A204.1 (cell line): ENCODE measurements at regions not wholly inside any gene's neighbourhood (a gene's known extent, or its start where the extent isn't known, plus 50 kb on each side); places are given as distances from the start of the nearest gene placed in this dataset.
A peak's percentile ranks its signal among the peaks of the same experiment; 100 is the strongest.
"Not testable (repeated sequence)": the region's sequence is repeated elsewhere in the genome, so short reads cannot be mapped to it uniquely, and the experiment has no call there.

Experiments
- FAIRE-seq: peaks from 2 replicates; lab custom pipeline; 2012; peaks lifted over from hg19 to GRCh38; lab: Jason Lieb, UNC

GRCh38 chr7:49100908-49101740, 176.8 kb downstream of the CDC14C start:
- not testable (repeated sequence) for FAIRE-seq

GRCh38 chr7:49102411-49102810, 178.1 kb downstream of the CDC14C start:
- no peak for FAIRE-seq

- peak; percentile 9 for FAIRE-seq
Measured at GRCh38 chr7:49111706-49112105, 187.4 kb downstream of the CDC14C start.

DNA sequence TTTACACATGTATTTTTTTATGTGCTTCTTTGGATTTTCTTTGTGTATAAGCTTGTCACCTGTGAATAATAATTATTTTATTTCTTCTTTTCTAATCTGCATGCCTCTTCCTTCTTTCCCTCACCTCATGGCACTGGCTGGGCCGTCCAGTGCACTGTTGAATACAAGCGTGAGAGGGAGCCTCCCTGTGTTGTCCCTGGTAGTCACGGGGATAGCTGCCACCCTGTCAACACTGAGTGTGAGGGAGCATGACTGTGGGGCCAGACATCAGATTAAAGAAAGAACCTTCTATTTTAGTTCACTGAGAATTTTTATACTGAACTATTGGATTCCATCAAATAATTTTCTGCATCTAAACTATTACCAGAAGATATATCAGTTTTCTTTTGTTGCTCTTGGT, 187.9 kb downstream of the CDC14C start:
- FAIRE-seq, result no peak

- no peak for FAIRE-seq
Measured at GRCh38 chr7:49112647-49113046, 188.3 kb downstream of the CDC14C start.

DNA sequence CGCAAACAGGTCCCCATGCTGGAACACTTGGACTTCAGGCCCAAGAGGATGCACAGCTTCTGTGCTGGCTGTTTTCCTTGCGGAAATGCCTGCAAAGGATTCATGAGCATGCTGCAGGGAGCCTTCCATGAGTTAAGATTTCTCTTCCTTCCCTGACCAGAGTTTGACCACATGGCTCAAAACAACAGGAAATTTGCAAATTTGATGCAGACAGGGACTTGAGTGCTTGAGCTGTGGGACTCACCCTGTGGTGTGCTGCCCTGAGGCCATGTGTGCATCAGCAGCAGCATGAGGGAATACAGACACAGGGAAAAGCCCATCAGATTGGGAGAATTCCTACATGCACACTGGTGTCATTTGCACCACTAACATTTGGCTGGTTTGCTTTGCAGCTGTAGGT, 195.4 kb downstream of the CDC14C start:
- FAIRE-seq, result no peak

GRCh38 chr7:49125246-49125645, 200.9 kb downstream of the CDC14C start:
- no peak for FAIRE-seq

DNA sequence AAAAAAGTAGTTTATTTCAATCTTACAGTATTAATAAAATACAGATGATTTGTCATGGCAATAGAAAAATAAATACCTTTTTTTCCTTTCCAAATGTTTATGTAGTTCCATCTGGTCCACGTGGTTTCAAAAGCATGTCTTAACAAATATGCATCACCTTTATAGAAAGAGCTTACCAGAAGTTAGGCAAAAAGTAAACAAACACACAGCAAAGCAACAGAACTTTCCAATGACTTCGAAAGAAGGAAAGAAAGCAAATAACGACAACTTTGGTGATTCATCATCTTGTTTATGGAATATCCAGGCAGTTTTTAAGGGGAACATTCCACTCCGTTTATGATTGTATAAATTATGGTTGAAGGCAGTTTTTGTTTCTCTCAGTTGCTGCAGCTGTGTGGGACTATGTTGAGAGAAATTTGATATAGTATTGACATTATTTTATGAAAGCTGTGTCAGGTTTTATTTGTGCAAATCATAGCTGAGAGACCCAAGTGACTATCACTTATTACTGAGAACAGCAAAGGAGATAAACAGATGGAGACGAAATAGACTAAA, 203.1 kb downstream of the CDC14C start:
- FAIRE-seq, result no peak

DNA sequence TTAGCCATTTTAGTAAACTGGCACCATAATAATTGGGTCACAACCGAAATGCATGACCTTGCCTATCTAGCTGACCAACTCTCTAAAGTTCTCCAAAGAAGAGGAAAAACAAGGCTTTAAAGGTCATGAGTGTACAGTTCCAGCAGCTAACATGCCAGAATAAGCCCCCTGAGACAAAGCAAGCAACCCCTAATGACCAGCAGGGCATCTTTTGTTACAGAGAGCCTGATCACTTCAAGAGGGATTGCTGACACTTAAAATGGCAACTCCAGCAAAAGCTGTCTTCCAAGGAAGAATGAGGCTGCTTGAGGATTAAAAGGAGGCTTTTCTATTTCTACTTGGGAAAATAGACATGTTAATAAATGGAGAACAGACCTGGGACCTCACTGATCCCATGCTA, 213.6 kb downstream of the CDC14C start:
- no peak for FAIRE-seq

DNA sequence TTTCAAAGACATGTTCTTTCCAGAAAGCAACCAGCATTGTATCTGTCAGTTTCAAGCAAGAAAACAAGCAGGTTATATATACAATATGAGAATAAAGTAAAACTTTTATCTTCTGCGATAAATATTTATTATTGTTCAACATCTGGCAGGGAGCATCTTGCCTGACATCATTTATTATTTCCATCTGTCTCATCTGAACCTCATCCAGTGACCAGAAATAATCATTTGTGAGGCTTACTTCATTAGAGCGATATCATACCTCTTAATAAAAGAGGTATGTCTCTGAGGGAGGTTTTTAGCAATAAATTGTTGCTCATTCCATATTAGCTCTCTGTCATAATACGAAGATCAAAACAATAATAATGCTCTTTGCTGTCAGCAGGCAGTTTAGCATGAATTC, 226.1 kb downstream of the CDC14C start:
- FAIRE-seq, result no peak

DNA sequence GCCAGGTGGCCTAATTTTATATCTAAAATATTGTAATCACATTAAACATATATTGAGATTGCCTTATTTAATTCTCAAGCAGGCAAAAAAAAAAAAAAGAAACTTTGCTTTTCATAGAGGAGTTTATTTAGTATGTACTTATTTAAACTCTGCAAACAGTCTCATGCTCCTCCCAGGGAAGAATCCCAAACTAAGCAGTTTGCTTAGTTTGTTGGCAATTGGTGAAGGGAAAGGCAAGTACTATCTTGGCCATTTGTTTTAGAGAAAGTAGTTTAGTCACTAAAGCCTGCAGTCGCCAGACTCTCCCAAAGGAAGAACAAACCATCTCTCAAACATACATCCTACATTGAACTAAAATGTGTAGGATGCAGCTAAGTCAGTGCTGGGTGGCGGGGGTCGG, 226.8 kb downstream of the CDC14C start:
- no peak for FAIRE-seq

GRCh38 chr7:49158321-49158720, 234.0 kb downstream of the CDC14C start:
- FAIRE-seq, result no peak

DNA sequence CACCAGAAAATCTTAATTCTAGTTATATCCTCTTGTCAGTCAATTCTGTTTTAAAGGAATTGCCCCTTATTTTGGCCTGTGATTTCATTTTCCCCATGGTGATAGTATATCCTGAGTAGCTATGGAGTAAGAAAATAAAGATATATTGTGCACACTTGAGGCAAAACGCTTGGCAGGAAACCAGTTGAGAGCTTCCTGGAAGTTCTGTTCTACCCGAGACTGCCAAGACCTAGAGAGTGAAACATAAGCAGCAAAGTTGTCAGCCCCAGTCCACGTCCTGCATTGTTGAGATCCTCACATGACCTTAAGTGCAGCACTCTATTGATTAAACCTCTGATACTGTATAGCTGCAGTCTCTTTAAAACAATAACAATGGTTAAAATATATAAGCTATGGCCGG, 235.2 kb downstream of the CDC14C start:
- FAIRE-seq, result no peak

- FAIRE-seq, result no peak
Measured at GRCh38 chr7:49166441-49166840, 242.1 kb downstream of the CDC14C start.

GRCh38 chr7:49172639-49173038, 248.3 kb downstream of the CDC14C start:
- no peak for FAIRE-seq

DNA sequence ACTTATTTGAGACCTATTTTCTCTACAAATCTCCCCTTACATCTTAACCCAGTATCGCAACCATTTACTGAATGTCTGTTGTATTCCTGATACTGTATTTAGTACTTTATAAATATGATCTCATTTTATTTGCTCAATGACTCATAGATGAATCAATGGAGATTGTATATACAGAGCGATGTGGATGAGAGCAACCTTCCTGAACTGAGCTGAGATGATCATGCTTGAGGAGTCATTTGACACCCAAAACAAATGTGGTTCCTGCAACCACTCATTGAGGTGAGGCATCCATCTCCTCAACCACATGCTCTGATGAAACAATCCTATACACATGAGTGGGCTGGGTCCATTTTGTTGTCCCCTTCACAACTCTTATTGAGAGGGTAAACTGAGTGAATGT, 250.0 kb downstream of the CDC14C start:
- no peak for FAIRE-seq

GRCh38 chr7:49187543-49188268, 263.4 kb downstream of the CDC14C start:
- FAIRE-seq, result no peak

GRCh38 chr7:49228426-49229098, 304.2 kb downstream of the CDC14C start:
- FAIRE-seq, result no peak

DNA sequence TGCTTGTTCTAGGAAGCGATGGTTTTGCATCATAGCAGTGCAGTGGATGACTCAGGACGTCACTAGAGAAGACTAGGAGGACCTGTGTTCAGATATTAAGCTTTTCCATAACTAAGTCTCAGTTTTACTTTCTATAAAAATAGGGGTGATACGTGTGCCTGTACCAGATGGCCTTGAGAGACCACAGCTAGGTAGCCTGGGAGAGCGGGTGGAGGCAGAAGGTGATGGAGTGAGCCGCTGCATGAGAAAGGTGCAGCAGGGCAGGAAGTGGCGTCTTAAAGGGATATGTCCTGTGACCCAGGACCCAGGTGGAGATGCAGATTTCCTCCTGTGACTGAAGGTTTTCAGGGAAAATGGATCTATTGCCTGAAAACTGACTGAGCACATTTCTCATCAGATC, 304.9 kb downstream of the CDC14C start:
- FAIRE-seq, result no peak

GRCh38 chr7:49243521-49243920, 319.2 kb downstream of the CDC14C start:
- FAIRE-seq, result no peak

- FAIRE-seq, result no peak
Measured at GRCh38 chr7:49244543-49244942, 320.2 kb downstream of the CDC14C start.

- FAIRE-seq, result no peak
Measured at GRCh38 chr7:49245062-49245461, 320.7 kb downstream of the CDC14C start.

DNA sequence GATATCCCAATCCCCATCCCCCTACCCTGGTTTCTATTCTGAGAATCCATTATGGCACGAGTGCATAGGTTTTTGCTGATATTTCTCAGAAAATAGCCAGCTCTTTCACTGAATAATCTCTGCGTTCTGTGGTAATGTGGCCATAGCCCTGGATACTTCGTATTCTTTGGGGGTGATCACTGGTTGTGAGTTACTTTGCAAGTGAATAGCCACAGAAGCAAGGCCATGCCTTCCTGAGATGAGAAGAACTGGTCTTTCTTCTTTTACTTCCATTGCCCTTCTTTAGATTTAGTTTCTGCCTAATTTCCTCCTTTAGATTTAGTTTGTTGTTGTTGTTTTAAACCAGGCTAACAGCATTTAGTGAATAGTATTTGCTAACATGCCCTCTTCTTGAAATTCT, 323.4 kb downstream of the CDC14C start:
- FAIRE-seq, result no peak
